Tibial nerve (tissue), 4 donors: ENCODE measurements at regions not wholly inside any gene's neighbourhood (a gene's known extent, or its start where the extent isn't known, plus 50 kb on each side); places are given as distances from the start of the nearest gene placed in this dataset.

Experiments
- DNase-seq, 2 donors: peaks; one replicate each; pipeline ENCODE4 v3.0.0-alpha.2; 2019; ENCODE audit warnings: low spot score in 2 of 2
- H3K27ac ChIP-seq, 4 donors: fragments of 200-600 bp; sonication (generic) in 3 of 4; one replicate each; pipeline ENCODE4 v1.5.1; 2017 to 2019; ENCODE audit warnings: mild to moderate bottlenecking in 1 of 4
- H3K27me3 ChIP-seq, 2 donors: fragments of 200-600 bp; sonication (generic) in 1 of 2; one replicate each; pipeline versions ENCODE4 v1.5.1 to v1.6.0; 2017 to 2019
- H3K36me3 ChIP-seq, 3 donors: fragments of 200-600 bp; sonication (generic); one replicate each; pipeline ENCODE4 v1.5.1; 2018 to 2019
- H3K4me1 ChIP-seq, 4 donors: fragments of 200-600 bp; sonication (generic) in 3 of 4; one replicate each; pipeline ENCODE4 v1.5.1; 2017 to 2019
- H3K4me3 ChIP-seq, 4 donors: fragments of 200-600 bp; sonication (generic) in 3 of 4; one replicate each; pipeline ENCODE4 v1.5.1; 2017 to 2019; ENCODE audit warnings: mild to moderate bottlenecking in 1 of 4, moderate library complexity in 1 of 4
- H3K9me3 ChIP-seq, 4 donors: fragments of 200-600 bp; sonication (generic) in 3 of 4; one replicate each; pipeline ENCODE4 v1.5.1; 2017 to 2019
- EP300 ChIP-seq, 2 donors: sonication (generic); formaldehyde crosslinking; IDR thresholded peaks; one replicate each; pipeline ENCODE4 v1.6.1; 2017; ENCODE audit warnings: antibody characterized with exemption in 2 of 2, mild to moderate bottlenecking in 1 of 2
- POLR2A ChIP-seq, 2 donors: fragments of 450-650 bp; IDR thresholded peaks; one replicate each; pipeline ENCODE4 v1.6.1; 2017; ENCODE audit warnings: antibody characterized with exemption in 2 of 2, mild to moderate bottlenecking in 2 of 2, moderate library complexity in 2 of 2
- WGBS, 2 donors: methylation state at CpG; one replicate each; pipeline ENCODE4 v1.1.5; 2018; 5-methylcytosine and 5-hydroxymethylcytosine counted together
- TF ChIP-seq, protein P1 (sequence below), 5 experiments: fragments of 200-600 bp in 3 of 5; fragments of 450-650 bp in 2 of 5; sonication (generic) in 3 of 5; IDR thresholded peaks; one replicate each; pipeline ENCODE4 v1.5.1; 2016 to 2019; ENCODE audit warnings: antibody characterized with exemption in 5 of 5, mild to moderate bottlenecking in 3 of 5, moderate library complexity in 2 of 5

DNA sequence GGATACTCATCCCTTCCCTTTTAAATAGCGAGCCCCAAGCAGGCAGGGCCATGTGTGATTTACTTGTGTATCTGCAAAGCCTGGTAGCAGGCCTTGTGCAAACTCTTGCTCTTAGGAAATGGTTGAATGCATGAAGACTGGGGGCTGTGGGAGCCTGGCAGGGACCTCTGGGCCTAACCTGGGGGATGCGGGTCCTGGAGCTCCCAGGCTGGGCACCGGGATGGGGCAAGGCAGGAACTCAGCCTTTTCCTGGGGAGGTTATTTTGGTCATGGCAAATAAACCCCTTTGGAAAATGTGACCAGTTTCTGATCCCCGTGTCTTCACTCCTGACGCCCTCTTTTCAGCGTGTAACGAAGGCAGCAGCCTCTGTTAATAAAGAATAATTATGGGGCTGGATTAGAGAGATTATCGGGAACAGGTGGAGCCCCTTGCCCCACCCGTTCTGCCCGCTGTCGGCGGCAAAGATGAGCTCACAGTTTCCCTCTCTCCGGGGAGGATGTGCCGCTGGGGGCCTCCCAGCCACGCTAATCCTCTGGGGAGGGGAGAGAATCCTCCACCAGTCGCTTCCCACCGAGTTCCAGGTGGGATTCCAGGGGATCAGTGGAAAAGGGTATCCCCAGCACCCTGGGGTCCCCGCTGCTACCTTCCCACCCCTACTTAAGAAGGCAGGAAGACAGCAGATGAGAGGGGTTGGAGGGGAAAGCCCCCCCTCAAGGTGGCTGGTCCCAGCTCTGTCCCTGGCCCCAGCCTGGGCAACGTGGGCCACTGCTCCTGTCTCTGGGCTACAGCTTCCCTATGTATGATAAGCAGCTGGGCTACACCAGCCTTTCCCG, 69.7 kb upstream of the WNT4 start:
- Histone ChIP-seq H3K27me3 (peaks cover 0 to 72% of the 10 kb centered on the region in 2 donors), H3K9me3 (no peaks in the 10 kb centered on the region), H3K4me1 (no peaks in the 10 kb centered on the region), H3K27ac (no peak overlapping the region), H3K36me3 (no peaks in the 10 kb centered on the region), H3K4me3 (no peak overlapping the region)
- TF ChIP-seq EP300 (IDR thresholded peaks at IDR 0.05) = no peak
- TF ChIP-seq, protein P1, sequence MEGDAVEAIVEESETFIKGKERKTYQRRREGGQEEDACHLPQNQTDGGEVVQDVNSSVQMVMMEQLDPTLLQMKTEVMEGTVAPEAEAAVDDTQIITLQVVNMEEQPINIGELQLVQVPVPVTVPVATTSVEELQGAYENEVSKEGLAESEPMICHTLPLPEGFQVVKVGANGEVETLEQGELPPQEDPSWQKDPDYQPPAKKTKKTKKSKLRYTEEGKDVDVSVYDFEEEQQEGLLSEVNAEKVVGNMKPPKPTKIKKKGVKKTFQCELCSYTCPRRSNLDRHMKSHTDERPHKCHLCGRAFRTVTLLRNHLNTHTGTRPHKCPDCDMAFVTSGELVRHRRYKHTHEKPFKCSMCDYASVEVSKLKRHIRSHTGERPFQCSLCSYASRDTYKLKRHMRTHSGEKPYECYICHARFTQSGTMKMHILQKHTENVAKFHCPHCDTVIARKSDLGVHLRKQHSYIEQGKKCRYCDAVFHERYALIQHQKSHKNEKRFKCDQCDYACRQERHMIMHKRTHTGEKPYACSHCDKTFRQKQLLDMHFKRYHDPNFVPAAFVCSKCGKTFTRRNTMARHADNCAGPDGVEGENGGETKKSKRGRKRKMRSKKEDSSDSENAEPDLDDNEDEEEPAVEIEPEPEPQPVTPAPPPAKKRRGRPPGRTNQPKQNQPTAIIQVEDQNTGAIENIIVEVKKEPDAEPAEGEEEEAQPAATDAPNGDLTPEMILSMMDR (IDR thresholded peaks at IDR 0.05) = no peak
- no peak for TF ChIP-seq POLR2A (IDR thresholded peaks at IDR 0.05)
- WGBS, 2 donors = 27 to 45% methylated on average over 20 of the region's 20 CpGs
- DNase-seq = no peak

DNA sequence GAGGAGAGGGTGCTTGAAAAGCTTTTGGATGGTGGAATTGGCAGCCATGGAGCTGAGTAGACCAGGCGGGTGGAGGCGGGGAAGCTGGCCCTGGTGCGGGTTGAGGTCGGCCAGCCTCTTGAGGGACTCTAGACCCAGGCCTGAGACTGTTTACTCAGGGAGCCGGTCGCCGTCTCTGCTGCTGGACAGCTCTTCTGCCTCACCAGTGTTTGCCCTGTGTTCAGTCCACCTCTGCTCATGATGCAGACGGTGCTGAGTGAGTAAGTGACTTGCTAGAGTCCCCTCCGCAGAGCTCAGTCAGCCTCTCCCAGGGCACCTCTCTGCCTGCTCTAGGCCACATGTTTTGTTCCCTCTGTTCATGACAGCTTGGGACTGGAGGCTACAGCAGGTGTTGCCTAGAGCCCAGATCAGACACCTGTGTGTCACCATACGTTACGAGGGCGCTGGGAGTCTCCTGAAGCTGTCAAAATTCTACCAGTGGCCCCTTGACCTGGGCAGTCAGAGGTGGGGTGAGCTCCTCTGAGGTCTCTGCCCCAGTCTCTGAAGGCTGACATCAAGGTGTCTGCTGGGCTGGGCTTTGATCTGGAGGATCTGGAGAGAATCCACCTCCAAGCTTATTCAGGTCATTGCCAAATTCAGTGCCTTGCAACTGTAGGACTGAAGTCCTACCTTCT, 73.5 kb upstream of the WNT4 start:
- no peak for DNase-seq
- Histone ChIP-seq H3K4me3 (no peak overlapping the region), H3K36me3 (no peaks in the 10 kb centered on the region), H3K27me3 (peaks cover 0 to 36% of the 10 kb centered on the region in 2 donors), H3K27ac (no peak overlapping the region), H3K4me1 (no peaks in the 10 kb centered on the region), H3K9me3 (peaks cover 0 to 3% (median 0%) of the 10 kb centered on the region in 4 donors)
- TF ChIP-seq POLR2A (IDR thresholded peaks at IDR 0.05) (no peak), EP300 (IDR thresholded peaks at IDR 0.05) (no peak)
- TF ChIP-seq, protein P1 (IDR thresholded peaks at IDR 0.05) = no peak
- WGBS, 2 donors = 50 to 55% methylated on average over 11 to 12 of the region's 12 CpGs

DNA sequence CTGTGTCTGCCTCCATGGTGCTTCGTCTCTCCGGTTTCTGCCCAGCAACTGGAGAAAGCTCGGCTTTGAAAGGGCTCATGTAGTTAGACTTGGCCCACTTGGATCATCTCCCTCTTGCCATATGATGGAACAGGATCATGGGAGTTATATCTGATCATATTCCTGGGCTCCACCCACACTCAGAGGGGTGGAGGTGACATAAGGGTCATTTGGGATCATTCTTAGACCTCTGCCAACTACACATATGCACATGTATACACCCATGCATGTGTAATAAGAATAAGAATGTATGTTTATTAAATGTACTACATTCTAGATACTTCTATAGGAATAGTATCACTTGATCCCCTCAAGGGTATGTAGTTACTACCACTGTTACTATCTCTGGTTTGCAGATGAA, 74.1 kb upstream of the WNT4 start:
- no peak for TF ChIP-seq POLR2A (IDR thresholded peaks at IDR 0.05)
- TF ChIP-seq, protein P1 (IDR thresholded peaks at IDR 0.05) = no peak
- Histone ChIP-seq H3K27me3 (peaks cover 0 to 30% of the 10 kb centered on the region in 2 donors), H3K36me3 (no peaks in the 10 kb centered on the region), H3K4me3 (no peak overlapping the region), H3K27ac (no peak overlapping the region), H3K9me3 (peaks cover 0 to 5% (median 0%) of the 10 kb centered on the region in 4 donors), H3K4me1 (no peaks in the 10 kb centered on the region)
- WGBS, 2 donors = 68 to 87% methylated on average over 3 of the region's 3 CpGs
- DNase-seq = no peak

DNA sequence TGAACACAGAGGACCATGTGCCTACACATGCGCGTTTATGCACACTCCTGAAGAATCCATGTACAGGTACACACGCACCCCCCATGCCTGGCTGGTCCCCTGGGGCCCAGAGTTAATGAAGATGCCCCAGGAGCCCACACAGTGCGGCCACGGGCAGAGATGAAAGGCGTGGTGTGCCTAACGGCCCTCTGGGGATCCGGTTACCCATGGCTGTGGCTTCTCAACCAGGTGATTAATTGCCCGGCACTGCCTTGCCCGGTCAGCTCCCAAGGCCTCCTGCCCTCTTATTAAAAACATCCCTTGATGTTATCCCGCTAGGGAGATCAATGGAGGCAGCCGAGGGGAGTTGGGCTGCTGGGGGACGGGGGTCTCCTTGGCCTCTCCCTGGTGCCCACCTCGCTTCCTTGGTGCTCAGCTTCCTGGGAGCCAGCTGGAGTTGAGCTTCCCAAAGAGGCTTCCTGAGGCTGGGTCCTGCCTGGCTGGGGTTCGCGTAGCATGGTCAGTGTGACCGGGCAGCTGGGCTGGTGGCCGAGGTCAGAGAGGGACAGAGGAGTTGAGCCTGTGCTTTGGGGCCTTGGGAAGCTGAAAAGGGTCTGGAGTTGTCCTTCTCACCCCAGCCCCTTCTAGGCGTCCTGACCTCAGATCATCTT, 75.0 kb upstream of the WNT4 start:
- H3K4me3 ChIP-seq = no peak overlapping the region
- TF ChIP-seq, protein P1 (IDR thresholded peaks at IDR 0.05) = no peak
- no peak for TF ChIP-seq POLR2A (IDR thresholded peaks at IDR 0.05)
- TF ChIP-seq EP300 (IDR thresholded peaks at IDR 0.05) = no peak
- no peak for DNase-seq
- H3K27me3 ChIP-seq = peaks cover 0 to 21% of the 10 kb centered on the region in 2 donors
- H3K36me3 ChIP-seq = no peaks in the 10 kb centered on the region
- H3K27ac ChIP-seq = no peak overlapping the region
- H3K4me1 ChIP-seq = no peaks in the 10 kb centered on the region
- WGBS, 2 donors = 62 to 74% methylated on average over 12 to 19 of the region's 19 CpGs
- H3K9me3 ChIP-seq = peaks cover 0 to 5% (median 0%) of the 10 kb centered on the region in 4 donors
